GM21423 (cell line): ENCODE measurements at regions not wholly inside any gene's neighbourhood (a gene's known extent, or its start where the extent isn't known, plus 50 kb on each side); places are given as distances from the start of the nearest gene placed in this dataset.
"Not testable (repeated sequence)": the region's sequence is repeated elsewhere in the genome, so short reads cannot be mapped to it uniquely, and the experiment has no call there.

Experiments
- ATAC-seq: cut with Tn5 transposase; IDR thresholded peaks from one replicate; pipeline ENCODE4 v1.9.1; 2021; ENCODE audit warnings: mild to moderate bottlenecking, moderate library complexity; ENCODE audit not compliant: unreplicated experiment

GRCh38 chr6:125643967-125644661 is 105.3 kb upstream of the HEY2 start:
- ATAC-seq, result not testable (repeated sequence)

DNA sequence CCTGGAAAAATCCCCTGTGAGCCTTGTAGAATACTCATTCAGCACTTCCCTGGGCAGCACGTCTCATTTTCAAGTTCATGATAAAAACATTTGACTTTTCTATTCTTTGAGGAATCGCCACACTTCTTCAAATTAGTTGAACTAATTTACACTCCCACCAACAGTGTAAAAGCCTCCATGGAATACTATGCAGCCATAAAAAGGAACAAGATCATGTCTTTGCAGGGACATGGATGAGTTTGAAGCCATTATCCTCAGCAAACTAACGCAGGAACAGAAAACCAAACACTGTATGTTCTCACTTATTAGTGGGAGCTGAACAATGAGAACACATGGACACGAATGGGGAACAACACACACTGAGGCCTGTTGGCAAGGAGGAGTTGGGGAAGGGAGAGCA is 102.0 kb upstream of the HEY2 start:
- no peak for ATAC-seq

- not testable (repeated sequence) for ATAC-seq
Measured at GRCh38 chr6:125653752-125654151, 95.7 kb upstream of the HEY2 start.

- no peak for ATAC-seq
Measured at GRCh38 chr6:125655511-125655910, 93.9 kb upstream of the HEY2 start.

DNA sequence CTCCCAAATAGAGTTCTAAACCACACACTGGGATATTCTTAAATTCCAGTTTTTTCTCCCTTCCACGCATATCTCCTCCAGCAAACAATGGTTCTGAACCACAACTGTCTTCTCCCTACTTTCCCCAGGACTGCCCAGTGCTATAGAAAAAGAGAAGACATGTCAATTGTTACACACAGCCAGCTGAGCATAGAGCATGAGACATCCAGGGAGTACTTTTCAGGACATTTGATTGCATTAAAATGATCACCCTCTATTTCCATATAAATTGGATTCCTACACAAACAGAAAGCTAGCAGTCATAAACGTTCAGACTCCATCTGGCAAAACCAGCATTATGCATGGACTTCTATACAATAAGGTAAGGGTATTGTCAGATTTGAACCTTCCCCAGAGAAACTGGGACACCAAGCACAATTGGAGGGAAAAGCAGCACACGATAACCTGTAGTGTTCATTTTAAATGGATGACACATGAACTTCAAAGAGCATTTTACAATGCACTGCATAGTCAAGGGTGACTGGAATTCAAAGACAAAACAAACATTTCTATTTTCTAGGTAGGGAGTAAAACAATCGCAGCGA is 93.1 kb upstream of the HEY2 start:
- no peak for ATAC-seq

DNA sequence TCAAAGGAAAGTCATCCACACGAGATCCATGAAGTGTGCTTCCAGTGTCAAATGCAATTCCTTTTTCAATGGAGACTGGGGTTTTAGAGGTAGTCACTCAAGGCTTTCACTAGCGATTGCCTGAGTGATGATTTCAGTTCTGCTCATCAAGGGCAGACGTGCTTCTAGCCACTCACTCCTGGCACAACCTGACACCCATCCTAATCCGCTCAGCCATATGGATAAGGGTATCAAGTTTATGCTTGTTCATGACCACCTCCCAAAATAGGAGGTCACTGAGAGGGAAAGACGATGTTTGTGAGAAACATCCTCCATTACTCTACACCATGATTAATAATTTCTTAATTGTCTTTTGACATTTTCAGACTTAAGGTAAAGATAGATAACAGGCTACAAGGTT is 91.3 kb upstream of the HEY2 start:
- ATAC-seq, result no peak

DNA sequence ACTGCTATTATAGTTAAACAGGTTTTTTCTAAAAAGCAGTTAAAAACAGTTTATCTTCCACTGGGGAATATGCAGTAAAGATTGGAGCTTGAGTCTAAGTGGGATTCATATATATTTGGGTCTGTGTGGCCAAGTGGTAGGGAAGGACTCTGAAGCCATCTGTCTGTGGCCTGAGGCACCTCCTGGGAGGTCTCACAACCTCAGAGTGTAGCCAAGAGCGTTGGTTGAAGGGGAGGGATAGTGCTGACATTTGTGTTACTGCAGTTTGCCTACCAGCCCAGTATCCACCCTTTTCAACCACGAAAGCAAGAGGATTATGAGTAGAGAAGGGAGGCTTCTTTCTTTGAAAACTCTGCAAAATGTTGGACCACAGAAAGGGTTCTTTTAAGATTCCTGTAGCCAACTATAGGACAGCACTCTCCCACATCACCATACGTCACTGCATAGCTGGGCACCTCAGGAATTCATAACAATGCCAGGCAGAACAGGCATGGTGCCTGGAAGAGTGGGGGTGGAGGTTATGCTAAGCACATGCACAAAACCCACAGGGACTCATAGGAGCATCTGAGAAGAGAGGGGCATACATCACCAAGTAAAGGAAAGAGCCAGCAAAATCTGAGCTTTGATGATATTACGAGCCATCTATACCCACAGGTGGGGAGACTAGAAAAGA is 90.5 kb upstream of the HEY2 start:
- ATAC-seq, result no peak

DNA sequence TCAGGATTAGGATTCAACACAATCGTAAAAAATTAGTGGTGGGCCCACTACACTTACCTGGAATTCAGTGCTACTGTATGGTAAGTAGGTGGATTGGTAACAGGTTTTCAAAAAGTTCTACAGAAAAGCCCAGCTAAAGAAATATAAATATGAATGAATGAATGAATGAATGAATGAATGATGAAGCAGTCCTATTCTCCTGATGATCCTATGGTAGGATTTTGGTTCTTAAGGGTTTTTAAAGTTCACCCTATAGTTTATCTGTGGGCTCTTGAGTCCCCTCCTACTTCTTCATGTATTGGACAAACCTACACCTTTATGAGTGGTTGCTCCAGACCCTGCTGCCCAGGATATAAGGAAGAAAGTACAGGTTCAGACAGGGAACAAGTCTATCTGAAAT is 89.5 kb upstream of the HEY2 start:
- ATAC-seq, result no peak

DNA sequence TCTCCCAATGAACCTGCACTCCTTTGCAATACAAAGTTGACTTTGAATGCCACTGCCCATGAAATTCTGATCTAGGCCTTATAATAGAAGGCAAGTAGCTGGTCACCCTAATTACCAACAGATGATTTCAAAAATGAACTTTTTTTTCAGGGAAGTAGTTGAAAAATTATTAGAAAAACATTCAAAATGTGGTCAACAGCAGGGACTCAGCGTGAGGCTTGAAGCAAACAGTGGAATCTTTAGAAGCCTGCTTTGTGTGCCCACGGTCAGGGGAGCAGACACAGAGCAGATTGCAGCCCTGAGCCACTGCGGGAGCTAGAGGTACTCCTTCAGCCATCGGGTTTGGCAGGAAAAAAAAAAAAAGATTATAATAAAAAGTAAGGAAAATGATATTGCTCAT is 87.1 kb upstream of the HEY2 start:
- ATAC-seq, result no peak

GRCh38 chr6:125665295-125665814 is 84.1 kb upstream of the HEY2 start:
- ATAC-seq, result no peak

- ATAC-seq, result no peak
Measured at GRCh38 chr6:125667326-125667725, 82.1 kb upstream of the HEY2 start.

DNA sequence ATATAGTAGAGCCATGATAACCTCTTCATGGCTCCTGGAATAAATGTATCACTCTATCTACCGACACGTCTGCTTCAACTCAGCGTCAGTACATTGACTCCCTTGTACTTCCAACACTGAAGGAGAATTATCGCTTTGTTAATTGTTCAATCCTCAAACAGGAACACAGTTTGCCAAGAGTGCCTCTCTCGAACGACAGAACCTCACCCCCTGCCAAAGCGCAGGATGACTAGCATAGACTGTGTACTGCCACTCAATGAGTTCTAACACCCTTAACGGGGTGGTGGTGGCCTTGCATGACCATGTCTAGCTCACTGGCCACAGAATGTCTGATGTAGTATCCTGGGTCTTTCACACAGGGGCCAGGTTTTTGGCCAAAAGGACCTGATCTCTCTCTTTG is 81.4 kb upstream of the HEY2 start:
- no peak for ATAC-seq

GRCh38 chr6:125670568-125670967 is 78.9 kb upstream of the HEY2 start:
- no peak for ATAC-seq

DNA sequence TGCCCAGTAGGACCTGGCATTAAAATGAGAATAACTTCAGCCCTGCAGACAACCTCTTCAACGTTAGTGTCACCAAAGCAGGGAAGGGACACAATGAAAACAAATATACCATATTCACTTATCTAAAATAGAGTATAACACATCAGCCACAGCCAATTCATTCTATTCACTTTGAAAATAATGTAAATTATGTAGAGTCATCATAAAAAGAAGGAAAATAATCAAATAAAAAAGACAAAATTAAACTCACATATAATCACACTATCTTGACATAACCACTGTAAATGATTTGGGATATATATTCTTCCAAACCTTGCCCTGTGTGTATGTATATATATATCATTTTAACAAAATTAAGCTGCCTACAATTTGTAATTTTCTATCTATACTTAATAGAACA is 78.1 kb upstream of the HEY2 start:
- ATAC-seq, result no peak

GRCh38 chr6:125674230-125674629 is 75.2 kb upstream of the HEY2 start:
- ATAC-seq, result no peak

DNA sequence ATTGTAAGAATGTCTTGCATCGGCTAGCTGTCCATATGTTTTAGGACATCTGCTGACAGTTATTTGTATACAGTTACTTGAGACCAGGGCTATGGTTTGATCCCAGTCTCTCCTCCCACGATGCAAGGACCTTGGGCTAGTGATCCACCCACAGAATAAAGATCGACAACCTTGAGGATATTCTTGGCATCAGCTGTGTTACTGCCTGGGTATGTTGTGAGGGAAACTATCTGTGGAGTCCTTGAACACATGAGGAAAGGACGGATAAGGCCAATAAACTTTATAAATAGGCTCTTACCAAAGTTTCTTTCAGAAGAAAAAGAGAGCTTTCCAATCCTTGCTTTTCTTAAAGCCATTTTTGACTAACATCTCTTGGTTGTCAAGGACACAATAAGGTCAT is 70.8 kb upstream of the HEY2 start:
- ATAC-seq, result no peak

GRCh38 chr6:125679128-125679527 is 70.3 kb upstream of the HEY2 start:
- ATAC-seq, result no peak

- no peak for ATAC-seq
Measured at GRCh38 chr6:125679651-125680050, 69.8 kb upstream of the HEY2 start.

DNA sequence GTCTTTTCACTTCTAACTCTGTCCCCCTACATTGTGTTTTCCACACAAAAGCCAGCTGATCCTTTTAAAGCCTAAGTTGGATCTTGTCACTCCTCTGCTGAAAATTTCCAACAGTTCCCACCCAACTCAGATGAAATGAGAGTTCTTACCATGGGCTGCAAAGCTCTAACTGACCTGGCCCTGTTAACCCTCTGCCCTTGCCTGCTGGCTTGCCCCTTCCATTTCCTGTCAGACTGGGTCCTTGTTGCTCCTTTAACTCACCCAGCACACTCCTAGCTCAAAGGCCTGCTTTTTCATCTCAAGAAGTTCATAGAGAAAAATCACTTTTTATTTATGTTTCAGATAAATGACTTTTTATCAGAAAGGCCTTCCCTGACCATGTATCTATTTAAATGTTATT is 66.5 kb upstream of the HEY2 start:
- ATAC-seq, result no peak

DNA sequence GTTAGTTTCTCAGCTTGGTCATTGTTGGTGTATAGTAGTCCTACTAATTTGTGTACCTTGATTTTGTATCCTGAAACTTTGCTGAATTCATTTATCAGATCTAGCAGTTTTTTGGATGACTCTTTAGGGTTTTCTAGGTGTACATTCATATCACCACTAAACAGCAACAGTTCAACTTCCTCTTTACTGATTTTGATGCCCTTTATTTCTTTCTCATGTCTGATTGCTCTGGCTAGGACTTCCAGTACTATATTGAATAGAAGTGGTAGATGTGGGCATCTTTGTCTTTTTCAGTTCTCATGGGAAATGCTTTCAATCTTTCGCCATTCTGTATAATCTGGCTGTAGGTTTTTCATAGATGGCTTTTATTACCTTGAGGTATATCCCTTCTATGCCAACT is 61.3 kb upstream of the HEY2 start:
- no peak for ATAC-seq

GRCh38 chr6:125693480-125693879 is 56.0 kb upstream of the HEY2 start:
- ATAC-seq, result no peak

DNA sequence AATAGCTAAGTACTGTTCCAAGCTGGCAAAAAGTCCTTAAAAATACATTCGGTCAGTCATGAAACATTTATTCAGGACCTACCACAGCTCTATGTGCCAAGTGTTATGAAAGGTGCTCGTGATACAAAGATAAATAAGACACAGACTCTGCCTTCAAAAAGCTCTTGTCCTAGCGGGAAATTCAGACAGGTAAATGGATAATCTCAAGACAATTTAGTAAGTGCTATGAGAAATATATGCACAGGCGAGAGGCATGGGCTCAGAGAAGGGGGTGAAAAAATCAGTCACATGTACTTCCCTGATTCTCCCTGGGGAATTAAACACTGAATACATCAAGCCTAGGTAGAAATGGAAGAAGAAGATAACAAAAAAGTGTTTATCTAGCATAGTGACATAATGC is 49.8 kb upstream of the HEY2 start:
- ATAC-seq, result no peak
